ENCODE measurements at regions not wholly inside any gene's neighbourhood (a gene's known extent, or its start where the extent isn't known, plus 50 kb on each side); places are given as distances from the start of the nearest gene placed in this dataset.

- DNase-seq (ENCODE audit: low spot score), result no peak
- H3K27me3 ChIP-seq (ENCODE audit: control insufficient read depth in 4 of 4, insufficient read depth in 4 of 4, low read length in 3 of 4), result peaks cover 0 to 2% (median 0%) of the 10 kb centered on the region in 4 donors
- TF ChIP-seq HNF4A (conservative IDR thresholded peaks at IDR 0.05) (no peak), RXRA (IDR thresholded peaks at IDR 0.05) (no peak)
- H3K27ac ChIP-seq (ENCODE audit: low read depth in 1 of 2, low read length in 2 of 2), result no peak overlapping the region
- H3K36me3 ChIP-seq (ENCODE audit: control insufficient read depth in 4 of 4, insufficient read depth in 3 of 4, low read depth in 1 of 4, low read length in 3 of 4), result no peaks in the 10 kb centered on the region
- peaks cover 0 to 8% (median 6%) of the 10 kb centered on the region in 4 donors for H3K9me3 ChIP-seq (ENCODE audit: control insufficient read depth in 4 of 4, low read length in 3 of 4)
- H3K4me3 ChIP-seq (ENCODE audit: low read depth in 1 of 3, low read length in 3 of 3), result no peak overlapping the region
- WGBS, result 88% methylated on average over 9 of the region's 9 CpGs
- no peak overlapping the region for H3K9ac ChIP-seq (ENCODE audit: low read depth in 1 of 2, low read length in 2 of 2)
- no peaks in the 10 kb centered on the region for H3K4me1 ChIP-seq (ENCODE audit: control insufficient read depth in 4 of 4, insufficient read depth in 4 of 4, low read length in 3 of 4)
Observed at GRCh38 chr1:3963554-3963953, 63.5 kb upstream of the C1orf174 start.

GRCh38 chr1:3965693-3966092 is 65.6 kb upstream of the C1orf174 start:
- TF ChIP-seq EGR1 (IDR thresholded peaks at IDR 0.05; ENCODE audit: low read depth in 2 of 2) (no peak), TAF1 (conservative IDR thresholded peaks at IDR 0.05) (no peak), MAX (IDR thresholded peaks at IDR 0.05) (no peak), FOXA1 (IDR thresholded peaks at IDR 0.05) (no peak), ZBTB33 (IDR thresholded peaks at IDR 0.05) (no peak), YY1 (IDR thresholded peaks at IDR 0.05) (no peak), RXRA (IDR thresholded peaks at IDR 0.05) (no peak), ATF3 (IDR thresholded peaks at IDR 0.05) (no peak), GABPA (IDR thresholded peaks at IDR 0.05 in 1 of 2, conservative IDR thresholded peaks at IDR 0.05 in 1 of 2) (no peak), REST (IDR thresholded peaks at IDR 0.05) (no peak), NR2F2 (IDR thresholded peaks at IDR 0.05) (no peak), CTCF (IDR thresholded peaks at IDR 0.05; ENCODE audit: low read depth, low read length, missing input control) (no peak), HNF4A (conservative IDR thresholded peaks at IDR 0.05) (no peak), JUND (IDR thresholded peaks at IDR 0.05) (no peak), FOXA2 (IDR thresholded peaks at IDR 0.05) (no peak), HNF4G (IDR thresholded peaks at IDR 0.05) (no peak), SP1 (IDR thresholded peaks at IDR 0.05) (no peak), RAD21 (IDR thresholded peaks at IDR 0.05) (no peak)
- H3K36me3 ChIP-seq (ENCODE audit: control insufficient read depth in 4 of 4, insufficient read depth in 3 of 4, low read depth in 1 of 4, low read length in 3 of 4), result peaks cover 0 to 3% (median 0%) of the 10 kb centered on the region in 4 donors
- no peaks in the 10 kb centered on the region for H3K4me1 ChIP-seq (ENCODE audit: control insufficient read depth in 4 of 4, insufficient read depth in 4 of 4, low read length in 3 of 4)
- peaks cover 0 to 18% (median 15%) of the 10 kb centered on the region in 4 donors for H3K9me3 ChIP-seq (ENCODE audit: control insufficient read depth in 4 of 4, low read length in 3 of 4)
- no peak for DNase-seq (ENCODE audit: low spot score)
- WGBS, result 93% methylated on average over 6 of the region's 6 CpGs
- H3K27me3 ChIP-seq (ENCODE audit: control insufficient read depth in 4 of 4, insufficient read depth in 4 of 4, low read length in 3 of 4), result peaks cover 0 to 2% (median under 1%) of the 10 kb centered on the region in 4 donors
- H3K27ac ChIP-seq (ENCODE audit: low read depth in 1 of 2, low read length in 2 of 2), result no peak overlapping the region
- H3K9ac ChIP-seq (ENCODE audit: low read depth in 1 of 2, low read length in 2 of 2), result no peak overlapping the region
- no peak overlapping the region for H3K4me3 ChIP-seq (ENCODE audit: low read depth in 1 of 3, low read length in 3 of 3)
